Calu3 (cell line): ENCODE measurements at regions not wholly inside any gene's neighbourhood (a gene's known extent, or its start where the extent isn't known, plus 50 kb on each side); places are given as distances from the start of the nearest gene placed in this dataset.
"Not testable (repeated sequence)": the region's sequence is repeated elsewhere in the genome, so short reads cannot be mapped to it uniquely, and the experiment has no call there.

ENCODE experiments used
- BruUV-seq: library from RNA; stranded (reverse); fragments of 400-500 nt; replicated peaks from 2 replicates; lab custom pipeline; 2021; lab: Mats Ljungman, UMichigan
- CTCF ChIA-PET: fragments of 300-600 bp; sonication (Branson Sonifier 250); formaldehyde crosslinking; loops from one replicate; lab custom pipeline; 2022; ENCODE audit warnings: antibody characterized with exemption; lab: Charles Lee
- DNase-seq: peaks from one replicate; pipeline ENCODE4 v3.0.0; 2022
- H3K27ac Mint-ChIP-seq: one replicate; pipeline ENCODE4 v1.8.0; 2022; ENCODE audit warnings: mixed read lengths; ENCODE audit not compliant: unreplicated experiment
- H3K27me3 Mint-ChIP-seq: one replicate; pipeline ENCODE4 v1.8.0; 2022; ENCODE audit warnings: mixed read lengths; ENCODE audit not compliant: unreplicated experiment
- H3K36me3 Mint-ChIP-seq: one replicate; pipeline ENCODE4 v1.8.0; 2022; ENCODE audit warnings: mild to moderate bottlenecking, moderate library complexity, mixed read lengths; ENCODE audit not compliant: insufficient read depth, unreplicated experiment
- H3K4me1 Mint-ChIP-seq: one replicate; pipeline ENCODE4 v1.8.0; 2022; ENCODE audit warnings: mild to moderate bottlenecking, low read depth, mixed read lengths; ENCODE audit not compliant: unreplicated experiment
- H3K4me3 Mint-ChIP-seq: one replicate; pipeline ENCODE4 v1.8.0; 2022; ENCODE audit warnings: mild to moderate bottlenecking, low read depth, moderate library complexity, mixed read lengths; ENCODE audit not compliant: unreplicated experiment
- H3K9me3 Mint-ChIP-seq: one replicate; pipeline ENCODE4 v1.8.0; 2022; ENCODE audit warnings: low read depth, mixed read lengths; ENCODE audit not compliant: unreplicated experiment
- intact Hi-C: fragments of 100-400 bp; cut with micrococcal nuclease; formaldehyde crosslinking; loops from one replicate; pipeline ENCODE4 v1.10.0; 2022; ENCODE audit not compliant: unreplicated experiment
- TF ChIP-seq, protein P1 (sequence below): fragments of 200-600 bp; IDR thresholded peaks from one replicate; pipeline ENCODE4 v1.8.0; 2022; ENCODE audit warnings: antibody characterized with exemption; ENCODE audit not compliant: unreplicated experiment

DNA sequence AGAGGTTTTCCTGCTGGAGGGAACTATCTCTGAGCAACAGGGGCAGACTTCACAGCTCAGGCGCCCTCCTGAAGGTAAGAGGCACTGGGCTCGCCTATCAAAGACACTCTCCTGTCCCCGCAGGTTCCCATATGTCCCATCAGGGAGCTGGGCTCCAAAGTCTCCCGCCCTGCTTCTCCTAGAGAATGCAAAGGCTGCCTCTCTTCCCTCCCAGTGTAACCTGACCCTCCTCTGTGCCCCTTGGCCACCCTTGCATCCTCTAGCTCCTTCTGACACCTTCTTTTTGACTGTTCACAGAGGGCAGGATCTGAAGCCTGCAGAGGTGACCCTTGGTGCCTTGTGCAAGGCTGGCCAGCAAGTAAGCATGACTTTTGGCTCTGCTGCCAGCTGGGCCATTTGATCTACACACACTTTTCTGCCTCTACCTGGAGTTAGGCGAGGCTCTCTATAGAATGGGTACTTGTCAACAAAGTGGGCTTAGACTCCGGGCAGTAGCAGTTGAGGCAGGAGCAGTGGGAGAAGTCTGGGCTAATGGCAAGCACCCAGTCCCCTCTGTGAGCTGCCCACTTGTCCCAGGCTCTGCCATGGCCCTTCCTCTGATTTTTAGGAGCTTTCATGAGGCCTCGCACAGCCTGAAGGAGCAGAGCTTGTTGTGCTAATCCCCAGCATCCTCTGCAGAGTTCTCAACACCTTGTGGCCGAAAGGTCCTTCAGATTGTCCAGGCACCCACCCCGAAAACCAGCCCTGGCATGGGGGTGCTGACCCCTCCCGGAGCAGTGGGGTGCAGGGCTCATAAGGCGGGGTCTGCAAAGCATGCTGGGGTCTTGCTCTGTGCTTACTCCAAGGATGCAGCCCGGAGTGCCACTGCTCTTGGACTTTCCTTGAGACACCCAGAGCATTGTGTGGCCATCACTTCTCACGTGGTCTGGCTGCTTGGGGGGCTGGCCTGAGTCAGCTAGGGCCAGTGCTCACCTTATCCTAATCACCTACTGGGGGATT lies 122.9 kb downstream of the METRNL start:
- no peaks in the 10 kb centered on the region for H3K36me3 Mint-ChIP-seq
- no peak overlapping the region for H3K4me3 Mint-ChIP-seq
- CTCF ChIA-PET, result interaction anchor here (0.8 kb wide), 1 partner anchor 9 kb away, joined by 3 read pairs; no protein-coding TSS in a partner anchor
- DNase-seq, result no peak
- H3K4me1 Mint-ChIP-seq, result no peaks in the 10 kb centered on the region
- TF ChIP-seq, protein P1, sequence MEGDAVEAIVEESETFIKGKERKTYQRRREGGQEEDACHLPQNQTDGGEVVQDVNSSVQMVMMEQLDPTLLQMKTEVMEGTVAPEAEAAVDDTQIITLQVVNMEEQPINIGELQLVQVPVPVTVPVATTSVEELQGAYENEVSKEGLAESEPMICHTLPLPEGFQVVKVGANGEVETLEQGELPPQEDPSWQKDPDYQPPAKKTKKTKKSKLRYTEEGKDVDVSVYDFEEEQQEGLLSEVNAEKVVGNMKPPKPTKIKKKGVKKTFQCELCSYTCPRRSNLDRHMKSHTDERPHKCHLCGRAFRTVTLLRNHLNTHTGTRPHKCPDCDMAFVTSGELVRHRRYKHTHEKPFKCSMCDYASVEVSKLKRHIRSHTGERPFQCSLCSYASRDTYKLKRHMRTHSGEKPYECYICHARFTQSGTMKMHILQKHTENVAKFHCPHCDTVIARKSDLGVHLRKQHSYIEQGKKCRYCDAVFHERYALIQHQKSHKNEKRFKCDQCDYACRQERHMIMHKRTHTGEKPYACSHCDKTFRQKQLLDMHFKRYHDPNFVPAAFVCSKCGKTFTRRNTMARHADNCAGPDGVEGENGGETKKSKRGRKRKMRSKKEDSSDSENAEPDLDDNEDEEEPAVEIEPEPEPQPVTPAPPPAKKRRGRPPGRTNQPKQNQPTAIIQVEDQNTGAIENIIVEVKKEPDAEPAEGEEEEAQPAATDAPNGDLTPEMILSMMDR, result no peak
- no peaks in the 10 kb centered on the region for H3K9me3 Mint-ChIP-seq
- H3K27ac Mint-ChIP-seq, result no peak overlapping the region
- H3K27me3 Mint-ChIP-seq, result peaks cover 16% of the 10 kb centered on the region
- no TSS peak for BruUV-seq
- intact Hi-C loops, result no loop called here

- CTCF ChIA-PET, result no interaction called here
- H3K4me1 Mint-ChIP-seq, result no peaks in the 10 kb centered on the region
- TF ChIP-seq, protein P1, result no peak
- no peak for DNase-seq
- no TSS peak for BruUV-seq
- intact Hi-C loops, result no loop called here
- no peaks in the 10 kb centered on the region for H3K36me3 Mint-ChIP-seq
- peaks cover 16% of the 10 kb centered on the region for H3K27me3 Mint-ChIP-seq
- no peak overlapping the region for H3K4me3 Mint-ChIP-seq
- H3K9me3 Mint-ChIP-seq, result no peaks in the 10 kb centered on the region
- H3K27ac Mint-ChIP-seq, result no peak overlapping the region
These were observed 123.7 kb downstream of the METRNL start for GRCh38 chr17:83203073-83203471.

- no TSS peak for BruUV-seq
- H3K4me1 Mint-ChIP-seq, result no peaks in the 10 kb centered on the region
- H3K27ac Mint-ChIP-seq, result no peak overlapping the region
- CTCF ChIA-PET, result no interaction called here
- H3K4me3 Mint-ChIP-seq, result no peak overlapping the region
- no peaks in the 10 kb centered on the region for H3K36me3 Mint-ChIP-seq
- TF ChIP-seq, protein P1, result no peak
- intact Hi-C loops, result no loop called here
- H3K27me3 Mint-ChIP-seq, result peaks cover 16% of the 10 kb centered on the region
- no peaks in the 10 kb centered on the region for H3K9me3 Mint-ChIP-seq
- no peak for DNase-seq
These were observed 124.2 kb downstream of the METRNL start for GRCh38 chr17:83203472-83204221.

DNA sequence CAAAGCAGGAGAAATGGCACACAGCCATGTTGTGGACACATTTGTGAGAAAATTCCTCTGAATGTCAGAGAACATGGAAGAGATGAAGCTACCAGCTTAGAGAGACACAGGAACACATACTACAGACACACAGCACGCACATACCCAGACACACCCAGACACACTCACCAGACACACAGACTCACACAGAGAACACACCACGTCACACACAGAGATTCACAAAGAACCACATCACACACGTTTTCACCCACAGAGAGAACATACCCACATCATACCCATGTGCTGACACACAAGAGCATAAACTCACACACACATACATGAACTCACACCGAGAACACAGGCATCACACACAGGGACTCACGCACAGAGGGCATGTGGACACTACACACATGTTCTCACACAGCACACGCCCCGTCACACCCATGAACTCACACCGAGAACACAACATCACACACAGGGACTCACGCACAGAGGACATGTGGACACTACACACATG lies 124.9 kb downstream of the METRNL start:
- intact Hi-C loops, result no loop called here
- DNase-seq, result no peak
- H3K36me3 Mint-ChIP-seq, result no peaks in the 10 kb centered on the region
- no peak overlapping the region for H3K27ac Mint-ChIP-seq
- no TSS peak for BruUV-seq
- no peaks in the 10 kb centered on the region for H3K4me1 Mint-ChIP-seq
- TF ChIP-seq, protein P1, result no peak
- CTCF ChIA-PET, result no interaction called here
- H3K9me3 Mint-ChIP-seq, result no peaks in the 10 kb centered on the region
- H3K4me3 Mint-ChIP-seq, result no peak overlapping the region
- peaks cover 10% of the 10 kb centered on the region for H3K27me3 Mint-ChIP-seq

DNA sequence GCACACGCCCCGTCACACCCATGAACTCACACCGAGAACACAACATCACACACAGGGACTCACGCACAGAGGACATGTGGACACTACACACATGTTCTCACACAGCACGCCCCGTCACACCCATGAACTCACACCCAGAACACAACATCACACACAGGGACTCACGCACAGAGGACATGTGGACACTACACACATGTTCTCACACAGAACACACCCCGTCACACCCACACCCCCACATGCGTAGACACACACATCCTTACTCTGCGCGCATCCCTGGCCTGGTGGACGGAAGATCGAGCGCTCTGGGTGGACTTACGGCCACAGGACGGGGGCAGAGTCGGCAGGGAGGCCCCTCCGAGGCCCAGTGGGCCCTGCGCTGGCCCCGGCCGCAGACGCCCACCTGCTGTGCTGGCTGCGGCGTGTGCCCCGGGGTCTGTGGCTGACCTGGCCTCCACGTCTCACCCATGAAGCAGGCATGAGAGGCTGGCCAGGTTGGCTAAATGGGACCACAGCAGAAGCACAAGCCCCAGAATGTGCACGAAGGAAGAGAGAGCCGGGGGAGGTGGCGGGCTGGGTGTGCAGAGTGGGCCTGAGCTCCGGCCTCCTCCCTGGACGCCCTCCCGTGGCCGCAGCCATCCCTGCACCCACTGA lies 125.5 kb downstream of the METRNL start:
- H3K36me3 Mint-ChIP-seq, H3K27me3 Mint-ChIP-seq, BruUV-seq, CTCF ChIA-PET, H3K4me1 Mint-ChIP-seq, H3K27ac Mint-ChIP-seq, H3K4me3 Mint-ChIP-seq, intact Hi-C loops, DNase-seq, H3K9me3 Mint-ChIP-seq: not testable (repeated sequence)
